Mesodermal cell (in vitro differentiated cells): ENCODE measurements at regions not wholly inside any gene's neighbourhood (a gene's known extent, or its start where the extent isn't known, plus 50 kb on each side); places are given as distances from the start of the nearest gene placed in this dataset.

Experiments
- H3K27ac ChIP-seq: 2 replicates; pipeline ENCODE4 v1.7.0; 2013; ENCODE audit warnings: mild to moderate bottlenecking, low read depth, low read length, moderate library complexity; ENCODE audit not compliant: severe bottlenecking
- H3K36me3 ChIP-seq: 2 replicates; pipeline ENCODE4 v1.7.1; 2013; ENCODE audit warnings: mild to moderate bottlenecking, low read length, moderate library complexity; ENCODE audit not compliant: control insufficient read depth, insufficient read depth
- H3K4me1 ChIP-seq: one replicate; pipeline ENCODE4 v1.7.1; 2013; ENCODE audit warnings: mild to moderate bottlenecking, low read length; ENCODE audit not compliant: insufficient read depth, control insufficient read depth, poor library complexity, severe bottlenecking
- H3K4me3 ChIP-seq: 2 replicates; pipeline ENCODE4 v1.7.0; 2013; ENCODE audit warnings: low read length, control low read depth, mild to moderate bottlenecking; ENCODE audit not compliant: insufficient read depth, poor library complexity, severe bottlenecking; ENCODE audit errors: extremely low read depth
- H3K9me3 ChIP-seq: 2 replicates; pipeline ENCODE4 v1.7.1; 2013; ENCODE audit warnings: mild to moderate bottlenecking, low read length, moderate library complexity; ENCODE audit not compliant: control insufficient read depth
- WGBS, 2 experiments: methylation state at CpG; one replicate each; pipeline ENCODE4 v1.1.5; 2013; ENCODE audit warnings: missing lambda C conversion rate in 2 of 2; ENCODE audit not compliant: insufficient coverage in 2 of 2; 5-methylcytosine and 5-hydroxymethylcytosine counted together

DNA sequence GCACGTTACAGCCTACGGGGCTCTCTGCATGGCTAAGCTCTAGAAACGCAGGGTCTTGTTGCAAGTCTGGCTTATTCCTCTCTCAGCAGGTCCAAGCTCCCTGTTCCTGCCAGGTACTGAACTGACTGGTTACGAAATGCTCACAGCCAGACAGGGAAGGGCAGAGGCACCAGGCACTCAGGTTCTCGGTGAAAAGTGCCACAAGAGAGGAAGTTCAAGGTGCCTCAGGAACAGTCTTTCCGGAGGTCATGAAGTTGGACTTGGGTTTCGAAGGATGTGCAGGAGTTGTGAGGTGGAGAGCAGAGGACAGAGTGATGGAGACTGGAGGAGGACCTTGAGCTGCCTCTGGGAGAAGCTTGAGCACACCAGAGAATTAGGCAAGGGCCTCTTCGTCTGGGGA is 124.7 kb upstream of the GSE1 start:
- Histone ChIP-seq H3K4me1 (peaks cover 5% of the 10 kb centered on the region), H3K36me3 (no peaks in the 10 kb centered on the region), H3K27ac (no peak overlapping the region), H3K9me3 (no peaks in the 10 kb centered on the region), H3K4me3 (no peak overlapping the region)
- 94 to 97% methylated on average over 6 of the region's 8 CpGs for WGBS, 2 experiments

DNA sequence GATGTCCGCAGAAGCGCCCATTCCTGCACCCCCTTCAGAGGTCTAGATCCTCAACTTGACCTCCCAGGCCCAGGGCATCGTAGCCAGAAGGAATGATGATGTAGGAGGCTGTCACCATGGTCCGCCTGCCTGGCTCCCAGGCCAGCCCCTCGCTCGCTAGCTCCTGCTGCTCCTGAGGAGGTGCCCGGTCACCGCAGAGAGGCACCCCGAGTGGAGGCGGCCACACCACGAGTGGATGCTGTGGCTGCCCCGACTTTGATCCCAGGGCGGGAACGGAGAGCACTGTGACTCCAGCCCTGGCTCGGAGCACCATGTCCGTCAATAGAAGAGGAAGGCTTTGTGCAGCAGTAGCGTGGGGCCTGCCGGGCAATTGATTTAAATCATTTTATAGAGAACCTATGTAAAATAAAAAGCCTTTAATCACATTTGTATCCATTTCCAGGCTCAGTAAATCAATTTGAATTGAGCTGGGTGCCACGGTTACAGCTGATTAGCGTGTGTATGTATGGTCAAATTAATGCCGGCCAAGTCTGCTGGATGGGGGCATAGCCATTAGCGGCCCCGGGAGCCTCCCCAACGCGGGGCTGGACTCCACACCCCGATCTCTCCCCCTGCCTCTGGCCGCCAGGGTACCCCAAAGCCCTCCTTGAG is 122.6 kb upstream of the GSE1 start:
- Histone ChIP-seq H3K9me3 (no peaks in the 10 kb centered on the region), H3K36me3 (no peaks in the 10 kb centered on the region), H3K4me3 (no peak overlapping the region), H3K4me1 (peaks cover 5% of the 10 kb centered on the region), H3K27ac (no peak overlapping the region)
- WGBS, 2 experiments = 90 to 93% methylated on average over 17 to 23 of the region's 27 CpGs

GRCh38 chr16:85491058-85491771 is 121.9 kb upstream of the GSE1 start:
- Histone ChIP-seq H3K36me3 (no peaks in the 10 kb centered on the region), H3K9me3 (no peaks in the 10 kb centered on the region), H3K27ac (no peak overlapping the region), H3K4me3 (no peak overlapping the region), H3K4me1 (peaks cover 5% of the 10 kb centered on the region)
- 74 to 79% methylated on average over 15 to 17 of the region's 17 CpGs for WGBS, 2 experiments

- H3K27ac ChIP-seq = no peak overlapping the region
Observed at GRCh38 chr16:85491798-85492294, 121.3 kb upstream of the GSE1 start.

DNA sequence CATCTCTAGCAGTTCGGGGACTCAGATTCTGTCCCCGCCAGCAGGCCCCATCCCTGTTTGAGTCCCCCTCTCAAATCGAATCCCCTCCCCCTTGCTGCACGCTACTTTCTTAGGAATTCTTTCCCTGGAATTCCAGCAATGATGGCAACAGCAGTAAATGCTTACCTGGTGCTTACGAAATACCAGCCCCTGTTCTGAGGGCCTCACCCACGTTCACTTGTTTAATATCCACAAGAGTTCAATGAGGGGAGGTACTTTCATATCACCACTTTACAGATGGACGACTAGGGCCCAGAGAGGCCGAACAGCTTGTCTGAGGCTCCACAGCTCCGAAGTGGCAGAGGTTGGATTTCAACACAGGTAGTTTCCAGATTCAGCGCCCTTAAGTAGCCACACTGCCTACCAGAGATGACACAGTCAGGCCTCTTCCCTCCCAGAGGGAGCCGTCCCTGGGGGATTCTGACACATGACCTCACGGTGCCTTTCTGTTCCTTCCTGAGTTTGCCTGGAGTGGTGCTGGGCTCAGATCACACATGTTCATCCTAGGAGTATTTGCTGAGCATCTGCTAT is 120.7 kb upstream of the GSE1 start:
- H3K9me3 ChIP-seq = no peaks in the 10 kb centered on the region
- H3K27ac ChIP-seq = no peak overlapping the region
- no peaks in the 10 kb centered on the region for H3K36me3 ChIP-seq
- H3K4me3 ChIP-seq = no peak overlapping the region
- 72 to 84% methylated on average over 11 of the region's 12 CpGs for WGBS, 2 experiments
- peaks cover 5% of the 10 kb centered on the region for H3K4me1 ChIP-seq

More at GRCh38 chr16:85491798-85492294, 121.3 kb upstream of the GSE1 start:
- 83 to 88% methylated on average over 16 of the region's 17 CpGs for WGBS, 2 experiments
- no peaks in the 10 kb centered on the region for H3K9me3 ChIP-seq
- peaks cover 5% of the 10 kb centered on the region for H3K4me1 ChIP-seq
- no peak overlapping the region for H3K4me3 ChIP-seq
- H3K36me3 ChIP-seq = no peaks in the 10 kb centered on the region

DNA sequence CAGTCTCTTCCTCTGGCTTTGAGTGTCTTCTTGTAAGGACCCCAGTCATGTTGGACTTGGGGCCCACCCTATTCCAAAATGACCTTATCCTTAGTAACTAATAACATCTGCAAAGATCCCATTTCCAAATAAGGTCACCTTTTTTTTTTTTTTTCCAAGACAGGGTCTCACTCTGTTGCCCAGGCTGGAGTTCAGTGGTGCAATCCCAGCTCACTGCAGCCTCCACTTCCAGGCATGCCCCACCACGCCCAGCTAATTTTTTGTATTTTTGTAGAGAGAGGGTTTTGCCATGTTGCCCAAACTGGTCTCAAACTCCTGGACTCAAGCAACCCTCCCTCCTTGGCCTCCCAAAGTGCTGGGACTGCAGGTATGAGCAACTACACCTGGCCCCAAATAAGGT is 118.8 kb upstream of the GSE1 start:
- H3K27ac ChIP-seq = no peak overlapping the region
- no peaks in the 10 kb centered on the region for H3K9me3 ChIP-seq
- peaks cover 5% of the 10 kb centered on the region for H3K4me1 ChIP-seq
- no peaks in the 10 kb centered on the region for H3K36me3 ChIP-seq
- WGBS, 2 experiments = no CpG with 5 or more reads among the region's 1 CpG
- H3K4me3 ChIP-seq = no peak overlapping the region

DNA sequence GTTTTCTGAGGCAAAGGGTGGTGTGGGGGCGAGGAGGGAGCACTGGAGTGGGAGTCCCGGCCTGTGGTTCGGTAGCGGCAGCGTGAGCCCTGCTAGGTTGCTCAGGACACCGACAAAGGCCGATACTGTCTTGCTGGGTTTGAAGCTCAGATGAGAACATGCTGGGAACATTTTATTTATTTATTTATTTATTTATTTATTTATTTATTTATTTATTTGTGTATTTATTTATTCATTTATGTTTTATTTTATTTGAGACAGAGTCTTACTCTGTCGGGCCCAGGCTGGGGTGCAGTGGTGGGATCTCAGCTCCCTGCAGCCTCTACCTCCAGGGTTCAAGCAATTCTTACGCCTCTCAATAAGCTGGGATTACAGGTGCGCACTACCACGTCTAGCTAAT is 117.9 kb upstream of the GSE1 start:
- Histone ChIP-seq H3K27ac (no peak overlapping the region), H3K4me3 (no peak overlapping the region), H3K36me3 (no peaks in the 10 kb centered on the region), H3K9me3 (no peaks in the 10 kb centered on the region), H3K4me1 (peaks cover 5% of the 10 kb centered on the region)
- WGBS, 2 experiments = 87 to 95% methylated on average over 6 to 7 of the region's 11 CpGs

DNA sequence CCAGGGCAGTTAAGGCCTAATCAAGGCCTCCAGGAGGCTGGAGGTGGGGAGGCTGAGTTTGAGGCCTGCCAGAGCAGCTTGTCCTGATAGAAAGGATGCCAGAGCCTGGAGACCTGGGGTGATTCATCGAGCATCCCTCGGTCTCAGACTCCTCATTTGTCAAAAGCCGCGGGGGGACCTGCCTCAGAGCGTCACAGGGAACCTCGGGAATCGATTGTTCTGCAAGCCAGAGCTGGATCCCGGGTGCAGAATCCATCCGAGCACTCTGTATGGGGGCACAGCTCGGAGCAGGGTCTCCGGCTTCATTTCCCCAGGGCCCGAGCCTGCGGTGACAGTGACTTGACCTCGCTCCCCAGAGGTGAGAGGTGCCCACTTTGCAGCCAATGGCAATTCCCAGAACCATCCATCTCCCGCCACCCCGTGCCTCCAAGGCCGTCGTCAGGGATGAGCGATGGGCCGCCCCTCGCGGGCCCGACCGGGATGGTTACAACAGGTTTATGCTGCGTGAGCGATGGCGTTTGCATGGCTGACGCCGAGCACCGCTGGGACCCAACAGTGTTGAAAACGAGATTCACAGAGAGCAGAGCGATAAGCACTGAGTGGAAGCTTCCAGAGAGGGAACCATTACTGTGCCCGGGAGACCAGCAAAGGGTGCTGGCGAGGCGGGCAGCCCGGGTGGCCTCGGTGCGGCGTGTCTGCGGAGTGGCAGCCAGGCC is 117.1 kb upstream of the GSE1 start:
- Histone ChIP-seq H3K9me3 (no peaks in the 10 kb centered on the region), H3K27ac (no peak overlapping the region), H3K4me3 (no peak overlapping the region), H3K36me3 (no peaks in the 10 kb centered on the region), H3K4me1 (peaks cover 5% of the 10 kb centered on the region)
- 90 to 93% methylated on average over 37 to 40 of the region's 40 CpGs for WGBS, 2 experiments

- WGBS, 2 experiments = 81 to 91% methylated on average over 12 to 14 of the region's 17 CpGs
Observed at GRCh38 chr16:85497622-85498314, 115.4 kb upstream of the GSE1 start.

GRCh38 chr16:85498607-85499006 is 114.5 kb upstream of the GSE1 start:
- Histone ChIP-seq H3K36me3 (no peaks in the 10 kb centered on the region), H3K4me1 (no peaks in the 10 kb centered on the region)
- 94 to 95% methylated on average over 7 of the region's 8 CpGs for WGBS, 2 experiments

More at GRCh38 chr16:85497622-85498314, 115.4 kb upstream of the GSE1 start:
- no peak overlapping the region for H3K27ac ChIP-seq
- no peaks in the 10 kb centered on the region for H3K9me3 ChIP-seq
- H3K4me3 ChIP-seq = no peak overlapping the region
- H3K36me3 ChIP-seq = no peaks in the 10 kb centered on the region
- H3K4me1 ChIP-seq = no peaks in the 10 kb centered on the region

More at GRCh38 chr16:85498607-85499006, 114.5 kb upstream of the GSE1 start:
- H3K27ac ChIP-seq = no peak overlapping the region
- H3K4me3 ChIP-seq = no peak overlapping the region
- no peaks in the 10 kb centered on the region for H3K9me3 ChIP-seq
